LNCaP clone FGC (cell line): ENCODE measurements at regions not wholly inside any gene's neighbourhood (a gene's known extent, or its start where the extent isn't known, plus 50 kb on each side); places are given as distances from the start of the nearest gene placed in this dataset.

Source experiments
- DNase-seq: peaks from one replicate; pipeline ENCODE4 v3.0.0-alpha.2; 2011; ENCODE audit warnings: low read depth
- H3K4me3 ChIP-seq: 2 replicates; pipeline ENCODE4 v1.5.1; 2011; ENCODE audit warnings: mild to moderate bottlenecking, low read depth, low read length, control low read depth
- CTCF ChIP-seq: IDR thresholded peaks from 2 replicates; pipeline ENCODE4 v1.5.1; 2012; ENCODE audit warnings: mild to moderate bottlenecking; ENCODE audit not compliant: control insufficient read depth, insufficient read depth; ENCODE audit errors: extremely low read depth

GRCh38 chr15:94001255-94001801 lies 230.0 kb upstream of the MCTP2 start:
- no peak for TF ChIP-seq CTCF
- no peak overlapping the region for H3K4me3 ChIP-seq
- no peak for DNase-seq

- no peak for TF ChIP-seq CTCF
- no peak for DNase-seq
- no peak overlapping the region for H3K4me3 ChIP-seq
Measured at GRCh38 chr15:94000606-94001005, 230.8 kb upstream of the MCTP2 start.

GRCh38 chr15:93997071-93997658 lies 234.2 kb upstream of the MCTP2 start:
- TF ChIP-seq CTCF, result peak; percentile 83
- H3K4me3 ChIP-seq, result no peak overlapping the region
- DNase-seq, result peak; percentile 57

GRCh38 chr15:93989440-93989998 lies 241.8 kb upstream of the MCTP2 start:
- H3K4me3 ChIP-seq, result no peak overlapping the region
- no peak for TF ChIP-seq CTCF
- no peak for DNase-seq

- no peak for DNase-seq
- no peak overlapping the region for H3K4me3 ChIP-seq
- TF ChIP-seq CTCF, result no peak
Measured at GRCh38 chr15:93987068-93987467, 244.3 kb upstream of the MCTP2 start.

GRCh38 chr15:93986400-93986984 lies 244.9 kb upstream of the MCTP2 start:
- TF ChIP-seq CTCF, result no peak
- DNase-seq, result no peak
- H3K4me3 ChIP-seq, result no peak overlapping the region

- DNase-seq, result no peak
- TF ChIP-seq CTCF, result no peak
- no peak overlapping the region for H3K4me3 ChIP-seq
Measured at GRCh38 chr15:93985925-93986324, 245.4 kb upstream of the MCTP2 start.
